Esophagus squamous epithelium (tissue), 4 donors: ENCODE measurements at regions not wholly inside any gene's neighbourhood (a gene's known extent, or its start where the extent isn't known, plus 50 kb on each side); places are given as distances from the start of the nearest gene placed in this dataset.

ENCODE experiments used
- CTCF ChIP-seq, 6 experiments: fragments of 450-650 bp in 4 of 6; fragments of 200-600 bp in 2 of 6; sonication (generic) in 2 of 6; IDR thresholded peaks; one replicate each; pipeline ENCODE4 v1.5.1; 2016 to 2019; ENCODE audit warnings: antibody characterized with exemption in 6 of 6, mild to moderate bottlenecking in 4 of 6, moderate library complexity in 4 of 6
- POLR2A ChIP-seq, 4 donors: fragments of 450-650 bp; IDR thresholded peaks; one replicate each; pipeline ENCODE4 v1.6.1; 2017; ENCODE audit warnings: antibody characterized with exemption in 4 of 4, mild to moderate bottlenecking in 4 of 4, moderate library complexity in 3 of 4

DNA sequence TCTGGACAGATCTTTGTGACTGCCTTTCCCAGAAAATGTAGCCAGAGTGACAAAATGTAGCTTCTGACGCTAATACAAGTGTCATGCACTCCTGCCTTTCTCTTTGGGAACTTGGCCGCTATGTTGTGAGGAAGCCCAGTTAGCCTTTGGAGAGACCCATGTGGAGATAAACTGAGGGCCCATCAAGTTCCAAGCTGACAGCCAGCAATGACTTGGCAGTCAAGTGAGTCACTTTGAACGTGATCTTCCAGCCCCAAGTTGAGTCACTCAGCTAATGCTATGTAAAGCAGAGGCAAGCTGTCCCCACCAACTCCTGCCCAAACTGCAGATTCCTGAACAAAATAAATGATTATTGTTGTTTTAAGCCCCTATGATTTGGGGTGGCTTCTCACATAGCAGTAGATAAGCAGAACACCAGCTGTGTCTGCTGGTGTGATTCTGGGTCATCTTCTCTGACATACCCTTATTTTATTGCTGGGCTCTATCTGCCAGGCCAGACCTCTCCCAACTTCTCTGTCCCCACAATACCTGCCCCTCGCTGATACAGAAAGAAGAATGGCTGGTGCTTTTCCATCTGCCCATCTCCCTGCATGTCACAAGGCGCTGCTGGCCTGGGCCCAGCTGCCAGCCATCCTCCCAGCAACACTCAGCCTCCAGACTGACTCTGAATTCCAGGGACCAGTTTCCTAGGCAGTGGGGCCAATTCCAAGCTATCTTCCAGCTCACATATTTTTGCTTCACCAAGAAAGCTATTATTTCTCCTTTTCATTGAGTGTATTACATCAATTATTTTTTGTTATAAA lies 274.8 kb downstream of the LRFN2 start:
- TF ChIP-seq CTCF (IDR thresholded peaks at IDR 0.05) (no peak), POLR2A (IDR thresholded peaks at IDR 0.05) (no peak)
